ENCODE measurements at regions not wholly inside any gene's neighbourhood (a gene's known extent, or its start where the extent isn't known, plus 50 kb on each side); places are given as distances from the start of the nearest gene placed in this dataset.

DNA sequence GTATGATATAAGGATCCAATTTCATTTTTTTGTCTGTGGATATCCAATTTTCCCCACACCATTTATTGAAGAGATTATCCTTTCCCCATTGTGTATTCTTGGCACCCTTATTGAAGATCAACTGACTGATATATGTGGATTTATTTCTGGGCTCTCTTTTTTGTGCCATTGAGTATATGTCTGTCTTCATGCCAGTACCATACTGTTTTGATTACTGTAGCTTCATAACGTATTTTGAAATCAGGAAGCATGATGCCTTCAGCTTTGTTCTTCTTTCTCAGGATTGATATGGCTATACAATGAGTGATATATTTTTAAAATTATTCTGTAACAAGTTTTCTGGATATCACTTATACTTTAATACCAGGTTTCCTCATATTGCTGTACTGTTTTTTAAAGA is 58.1 kb upstream of the DLX2 start:
- Histone ChIP-seq H3K9me3 (ENCODE audit: low read length) (0 out of 2 replicates have a peak, but pooled peaks cover 2% of the 10 kb centered on the region), H2AFZ (ENCODE audit: low read length) (no peak overlapping the region), H3K4me3 (ENCODE audit: low read depth, low read length, poor library complexity, severe bottlenecking) (no peak overlapping the region), H3K36me3 (ENCODE audit: insufficient read depth, low read length) (no peaks in the 10 kb centered on the region), H3K4me1 (ENCODE audit: insufficient read depth, low read length, severe bottlenecking) (no peaks in the 10 kb centered on the region), H3K27me3 (ENCODE audit: insufficient read depth, low read length) (no peaks in the 10 kb centered on the region), H3K9me2 (ENCODE audit: low read depth, low read length) (no peaks in the 10 kb centered on the region), H3K9ac (ENCODE audit: low read length) (no peak overlapping the region), H3K27ac (ENCODE audit: low read depth, low read length, poor library complexity, severe bottlenecking) (no peak overlapping the region), H4K20me1 (ENCODE audit: insufficient read depth, low read length) (no peaks in the 10 kb centered on the region), H3F3A (ENCODE audit: insufficient read depth, low read length) (no peaks in the 10 kb centered on the region), H3K4me2 (ENCODE audit: low read length) (no peak overlapping the region), H3K79me2 (ENCODE audit: insufficient read depth, low read length) (no peaks in the 10 kb centered on the region)
- TF ChIP-seq, protein P1, sequence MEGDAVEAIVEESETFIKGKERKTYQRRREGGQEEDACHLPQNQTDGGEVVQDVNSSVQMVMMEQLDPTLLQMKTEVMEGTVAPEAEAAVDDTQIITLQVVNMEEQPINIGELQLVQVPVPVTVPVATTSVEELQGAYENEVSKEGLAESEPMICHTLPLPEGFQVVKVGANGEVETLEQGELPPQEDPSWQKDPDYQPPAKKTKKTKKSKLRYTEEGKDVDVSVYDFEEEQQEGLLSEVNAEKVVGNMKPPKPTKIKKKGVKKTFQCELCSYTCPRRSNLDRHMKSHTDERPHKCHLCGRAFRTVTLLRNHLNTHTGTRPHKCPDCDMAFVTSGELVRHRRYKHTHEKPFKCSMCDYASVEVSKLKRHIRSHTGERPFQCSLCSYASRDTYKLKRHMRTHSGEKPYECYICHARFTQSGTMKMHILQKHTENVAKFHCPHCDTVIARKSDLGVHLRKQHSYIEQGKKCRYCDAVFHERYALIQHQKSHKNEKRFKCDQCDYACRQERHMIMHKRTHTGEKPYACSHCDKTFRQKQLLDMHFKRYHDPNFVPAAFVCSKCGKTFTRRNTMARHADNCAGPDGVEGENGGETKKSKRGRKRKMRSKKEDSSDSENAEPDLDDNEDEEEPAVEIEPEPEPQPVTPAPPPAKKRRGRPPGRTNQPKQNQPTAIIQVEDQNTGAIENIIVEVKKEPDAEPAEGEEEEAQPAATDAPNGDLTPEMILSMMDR (IDR thresholded peaks at IDR 0.05; ENCODE audit: low read length) = no peak
- TF ChIP-seq EZH2 (IDR thresholded peaks at IDR 0.05; ENCODE audit: borderline replicate concordance, low read length) = no peak

DNA sequence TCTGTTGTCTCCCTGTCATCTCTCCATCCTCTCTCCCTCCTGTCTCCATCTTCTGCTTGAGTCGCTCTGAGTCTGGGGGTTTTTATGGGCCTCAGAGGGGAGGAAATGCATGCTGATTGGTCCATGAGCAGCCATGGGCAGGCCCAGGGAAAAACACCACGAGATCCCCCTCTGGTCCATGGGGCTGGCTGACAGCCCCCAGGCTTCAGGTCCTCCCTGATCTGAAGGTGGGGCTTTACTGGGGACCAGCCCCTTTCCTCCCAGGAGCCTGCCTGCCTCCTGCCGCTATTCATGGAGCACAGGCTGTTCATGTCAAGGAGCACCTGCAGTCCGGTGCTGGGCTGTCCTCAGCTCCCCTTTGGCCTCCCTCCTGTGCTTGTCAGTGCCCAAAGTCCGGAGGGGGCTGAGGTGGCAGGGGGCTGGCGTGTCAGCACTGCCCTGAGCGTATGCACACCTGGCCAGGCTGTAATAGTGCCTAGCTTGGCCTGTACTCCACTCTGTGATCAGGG is 59.6 kb upstream of the DLX2 start:
- TF ChIP-seq, protein P1 (IDR thresholded peaks at IDR 0.05; ENCODE audit: low read length) = no peak
- TF ChIP-seq EZH2 (IDR thresholded peaks at IDR 0.05; ENCODE audit: borderline replicate concordance, low read length) = no peak
- Histone ChIP-seq H3K27me3 (ENCODE audit: insufficient read depth, low read length) (no peaks in the 10 kb centered on the region), H2AFZ (ENCODE audit: low read length) (no peak overlapping the region), H3K79me2 (ENCODE audit: insufficient read depth, low read length) (no peaks in the 10 kb centered on the region), H3F3A (ENCODE audit: insufficient read depth, low read length) (no peaks in the 10 kb centered on the region), H3K36me3 (ENCODE audit: insufficient read depth, low read length) (no peaks in the 10 kb centered on the region), H4K20me1 (ENCODE audit: insufficient read depth, low read length) (no peaks in the 10 kb centered on the region), H3K4me3 (ENCODE audit: low read depth, low read length, poor library complexity, severe bottlenecking) (no peak overlapping the region), H3K9me3 (ENCODE audit: low read length) (0 out of 2 replicates have a peak, but pooled peaks cover 2% of the 10 kb centered on the region), H3K9me2 (ENCODE audit: low read depth, low read length) (no peaks in the 10 kb centered on the region), H3K4me1 (ENCODE audit: insufficient read depth, low read length, severe bottlenecking) (no peaks in the 10 kb centered on the region), H3K9ac (ENCODE audit: low read length) (no peak overlapping the region), H3K4me2 (ENCODE audit: low read length) (no peak overlapping the region), H3K27ac (ENCODE audit: low read depth, low read length, poor library complexity, severe bottlenecking) (no peak overlapping the region)

GRCh38 chr2:172162739-172163336 is 60.1 kb upstream of the DLX2 start:
- no peaks in the 10 kb centered on the region for H3K27me3 ChIP-seq (ENCODE audit: insufficient read depth, low read length)
- no peaks in the 10 kb centered on the region for H3K9me2 ChIP-seq (ENCODE audit: low read depth, low read length)
- TF ChIP-seq, protein P1 (IDR thresholded peaks at IDR 0.05; ENCODE audit: low read length) = no peak
- TF ChIP-seq EZH2 (IDR thresholded peaks at IDR 0.05; ENCODE audit: borderline replicate concordance, low read length) = no peak

More at GRCh38 chr2:172162739-172163336, 60.1 kb upstream of the DLX2 start:
- H3F3A ChIP-seq (ENCODE audit: insufficient read depth, low read length) = no peaks in the 10 kb centered on the region
- H3K9me3 ChIP-seq (ENCODE audit: low read length) = 0 out of 2 replicates have a peak, but pooled peaks cover 2% of the 10 kb centered on the region
- no peaks in the 10 kb centered on the region for H3K36me3 ChIP-seq (ENCODE audit: insufficient read depth, low read length)
- no peaks in the 10 kb centered on the region for H4K20me1 ChIP-seq (ENCODE audit: insufficient read depth, low read length)
- H3K4me2 ChIP-seq (ENCODE audit: low read length) = no peak overlapping the region
- no peaks in the 10 kb centered on the region for H3K79me2 ChIP-seq (ENCODE audit: insufficient read depth, low read length)
- H2AFZ ChIP-seq (ENCODE audit: low read length) = no peak overlapping the region
- no peak overlapping the region for H3K27ac ChIP-seq (ENCODE audit: low read depth, low read length, poor library complexity, severe bottlenecking)
- no peak overlapping the region for H3K9ac ChIP-seq (ENCODE audit: low read length)
- H3K4me1 ChIP-seq (ENCODE audit: insufficient read depth, low read length, severe bottlenecking) = no peaks in the 10 kb centered on the region
- no peak overlapping the region for H3K4me3 ChIP-seq (ENCODE audit: low read depth, low read length, poor library complexity, severe bottlenecking)

All from OCI-LY1 (cell line).